KMS-11 (cell line): ENCODE measurements at regions not wholly inside any gene's neighbourhood (a gene's known extent, or its start where the extent isn't known, plus 50 kb on each side); places are given as distances from the start of the nearest gene placed in this dataset.
"Not testable (repeated sequence)": the region's sequence is repeated elsewhere in the genome, so short reads cannot be mapped to it uniquely, and the experiment has no call there.

ENCODE experiments used
- H2AFZ ChIP-seq: fragments of 200-600 bp; sonication (generic); 2 replicates; pipeline ENCODE4 v1.6.1; 2016; ENCODE audit warnings: antibody characterized with exemption, mixed run types, low read depth
- H3K27ac ChIP-seq: fragments of 200-600 bp; sonication (generic); 2 replicates; pipeline ENCODE4 v1.6.1; 2016; ENCODE audit warnings: mild to moderate bottlenecking, mixed run types
- H3K27me3 ChIP-seq: fragments of 200-600 bp; sonication (generic); 2 replicates; pipeline ENCODE4 v1.6.1; 2017; ENCODE audit warnings: mild to moderate bottlenecking, low read depth, mixed run types, moderate library complexity; ENCODE audit not compliant: insufficient read depth
- H3K36me3 ChIP-seq: fragments of 200-600 bp; sonication (generic); 2 replicates; pipeline ENCODE4 v1.6.1; 2017; ENCODE audit warnings: mild to moderate bottlenecking, mixed run types; ENCODE audit not compliant: insufficient read depth
- H3K4me1 ChIP-seq: fragments of 200-600 bp; sonication (generic); 2 replicates; pipeline ENCODE4 v1.6.1; 2016; ENCODE audit warnings: mild to moderate bottlenecking, low read depth, mixed run types; ENCODE audit not compliant: poor library complexity, severe bottlenecking
- H3K4me2 ChIP-seq: fragments of 200-600 bp; sonication (generic); 2 replicates; pipeline ENCODE4 v1.7.0; 2016; ENCODE audit warnings: mild to moderate bottlenecking, mixed run types
- H3K4me3 ChIP-seq: fragments of 200-600 bp; sonication (generic); IDR thresholded peaks from 2 replicates; pipeline ENCODE4 v1.6.1; 2017; ENCODE audit warnings: low read depth, low read length, mixed read lengths; ENCODE audit not compliant: insufficient read depth
- H3K79me2 ChIP-seq: fragments of 200-600 bp; sonication (generic); 2 replicates; pipeline ENCODE4 v1.6.1; 2016; ENCODE audit warnings: low read depth, mixed run types; ENCODE audit not compliant: insufficient read depth
- H3K9ac ChIP-seq: fragments of 200-600 bp; sonication (generic); 2 replicates; pipeline ENCODE4 v1.6.1; 2016; ENCODE audit warnings: mild to moderate bottlenecking, mixed run types
- H4K20me1 ChIP-seq: fragments of 200-600 bp; sonication (generic); 2 replicates; pipeline ENCODE4 v1.6.1; 2016; ENCODE audit warnings: mild to moderate bottlenecking, mixed run types; ENCODE audit not compliant: insufficient read depth
- CTCF ChIP-seq: fragments of 200-600 bp; sonication (generic); conservative IDR thresholded peaks from 2 replicates; pipeline ENCODE4 v1.6.1; 2017; ENCODE audit warnings: low read depth, mild to moderate bottlenecking, antibody characterized with exemption, low read length, moderate library complexity, mixed read lengths

GRCh38 chr2:192413812-192414681, 219.3 kb upstream of the TMEFF2 start:
- Histone ChIP-seq H3K4me3 (no peak overlapping the region), H3K4me1 (no peaks in the 10 kb centered on the region), H3K36me3 (no peaks in the 10 kb centered on the region), H3K9ac (no peak overlapping the region), H3K27me3 (no peaks in the 10 kb centered on the region), H4K20me1 (no peaks in the 10 kb centered on the region), H3K27ac (no peak overlapping the region), H3K4me2 (no peak overlapping the region), H2AFZ (no peak overlapping the region), H3K79me2 (no peaks in the 10 kb centered on the region)
- TF ChIP-seq CTCF = no peak

GRCh38 chr2:192412866-192413265, 218.1 kb upstream of the TMEFF2 start:
- not testable (repeated sequence) for H3K4me2 ChIP-seq, H3K4me1 ChIP-seq, H4K20me1 ChIP-seq, H3K9ac ChIP-seq, H3K4me3 ChIP-seq, H3K27ac ChIP-seq, H3K79me2 ChIP-seq, H2AFZ ChIP-seq, H3K36me3 ChIP-seq, H3K27me3 ChIP-seq

- no peaks in the 10 kb centered on the region for H3K36me3 ChIP-seq
- no peak overlapping the region for H3K27ac ChIP-seq
- no peaks in the 10 kb centered on the region for H3K27me3 ChIP-seq
- H3K9ac ChIP-seq = no peak overlapping the region
- no peaks in the 10 kb centered on the region for H4K20me1 ChIP-seq
- no peak overlapping the region for H2AFZ ChIP-seq
- no peaks in the 10 kb centered on the region for H3K79me2 ChIP-seq
- H3K4me1 ChIP-seq = no peaks in the 10 kb centered on the region
- no peak for TF ChIP-seq CTCF
- H3K4me3 ChIP-seq = no peak overlapping the region
- no peak overlapping the region for H3K4me2 ChIP-seq
Measured at GRCh38 chr2:192412394-192412793, 217.7 kb upstream of the TMEFF2 start.

- TF ChIP-seq CTCF = no peak
- no peak overlapping the region for H3K4me2 ChIP-seq
- no peaks in the 10 kb centered on the region for H3K36me3 ChIP-seq
- H3K79me2 ChIP-seq = no peaks in the 10 kb centered on the region
- no peak overlapping the region for H3K9ac ChIP-seq
- H3K4me3 ChIP-seq = no peak overlapping the region
- no peaks in the 10 kb centered on the region for H4K20me1 ChIP-seq
- no peaks in the 10 kb centered on the region for H3K4me1 ChIP-seq
- H3K27me3 ChIP-seq = no peaks in the 10 kb centered on the region
- no peak overlapping the region for H3K27ac ChIP-seq
- H2AFZ ChIP-seq = no peak overlapping the region
Measured at GRCh38 chr2:192411755-192412154, 217.0 kb upstream of the TMEFF2 start.

GRCh38 chr2:192410319-192410718, 215.6 kb upstream of the TMEFF2 start:
- no peak overlapping the region for H3K4me3 ChIP-seq
- H3K27ac ChIP-seq = no peak overlapping the region
- H3K36me3 ChIP-seq = no peaks in the 10 kb centered on the region

More at GRCh38 chr2:192410319-192410718, 215.6 kb upstream of the TMEFF2 start:
- no peak overlapping the region for H2AFZ ChIP-seq
- no peaks in the 10 kb centered on the region for H3K27me3 ChIP-seq
- no peak overlapping the region for H3K4me2 ChIP-seq
- H3K4me1 ChIP-seq = no peaks in the 10 kb centered on the region
- H4K20me1 ChIP-seq = no peaks in the 10 kb centered on the region
- no peaks in the 10 kb centered on the region for H3K79me2 ChIP-seq
- TF ChIP-seq CTCF = no peak
- no peak overlapping the region for H3K9ac ChIP-seq
